ENCODE measurements at regions not wholly inside any gene's neighbourhood (a gene's known extent, or its start where the extent isn't known, plus 50 kb on each side); places are given as distances from the start of the nearest gene placed in this dataset.
A peak's percentile ranks its signal among the peaks of the same experiment; 100 is the strongest.

DNA sequence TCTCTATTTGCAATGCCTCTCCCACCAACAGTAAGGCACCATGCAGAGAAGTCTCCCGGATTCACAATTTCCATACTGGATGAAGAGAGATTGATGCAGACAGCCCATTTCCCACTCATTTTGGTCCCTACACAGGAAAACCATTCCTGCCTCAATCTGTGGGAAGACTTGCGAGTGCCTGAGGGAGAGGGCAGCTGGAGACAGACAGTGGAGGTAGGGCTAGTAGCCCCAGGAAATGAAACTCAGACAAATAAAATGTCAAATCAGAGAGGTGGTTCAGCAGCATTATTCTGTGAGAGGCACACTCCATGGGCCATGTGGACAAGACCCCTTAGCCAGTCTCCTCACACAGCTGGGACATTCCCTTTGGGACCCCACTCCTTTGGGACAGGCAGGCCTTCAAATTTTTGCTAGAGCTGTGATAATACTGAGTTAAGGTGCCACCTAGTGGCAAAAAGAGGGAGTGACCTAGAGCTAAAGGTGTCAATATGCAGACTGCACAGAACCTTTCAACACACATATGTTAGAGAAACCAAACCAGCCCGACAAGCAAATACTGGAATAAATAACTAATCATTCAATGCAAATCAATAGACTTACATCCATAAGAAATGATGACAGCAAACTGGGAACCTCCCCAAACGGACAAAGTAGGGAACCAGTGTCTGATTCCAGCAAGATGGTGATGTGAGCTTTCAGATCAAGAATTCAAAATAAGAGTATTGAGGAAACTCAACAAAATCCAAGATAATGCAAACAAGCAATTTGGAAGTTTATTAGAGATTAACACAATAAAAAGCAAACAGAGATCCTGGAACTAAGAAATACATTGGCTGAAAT is 1865.3 kb upstream of the AGA start:
- no peak for TF ChIP-seq EZH2 (IDR thresholded peaks at IDR 0.05; ENCODE audit: borderline replicate concordance, low read depth, low read length, severe bottlenecking)
- TF ChIP-seq, protein P1, sequence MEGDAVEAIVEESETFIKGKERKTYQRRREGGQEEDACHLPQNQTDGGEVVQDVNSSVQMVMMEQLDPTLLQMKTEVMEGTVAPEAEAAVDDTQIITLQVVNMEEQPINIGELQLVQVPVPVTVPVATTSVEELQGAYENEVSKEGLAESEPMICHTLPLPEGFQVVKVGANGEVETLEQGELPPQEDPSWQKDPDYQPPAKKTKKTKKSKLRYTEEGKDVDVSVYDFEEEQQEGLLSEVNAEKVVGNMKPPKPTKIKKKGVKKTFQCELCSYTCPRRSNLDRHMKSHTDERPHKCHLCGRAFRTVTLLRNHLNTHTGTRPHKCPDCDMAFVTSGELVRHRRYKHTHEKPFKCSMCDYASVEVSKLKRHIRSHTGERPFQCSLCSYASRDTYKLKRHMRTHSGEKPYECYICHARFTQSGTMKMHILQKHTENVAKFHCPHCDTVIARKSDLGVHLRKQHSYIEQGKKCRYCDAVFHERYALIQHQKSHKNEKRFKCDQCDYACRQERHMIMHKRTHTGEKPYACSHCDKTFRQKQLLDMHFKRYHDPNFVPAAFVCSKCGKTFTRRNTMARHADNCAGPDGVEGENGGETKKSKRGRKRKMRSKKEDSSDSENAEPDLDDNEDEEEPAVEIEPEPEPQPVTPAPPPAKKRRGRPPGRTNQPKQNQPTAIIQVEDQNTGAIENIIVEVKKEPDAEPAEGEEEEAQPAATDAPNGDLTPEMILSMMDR (IDR thresholded peaks at IDR 0.05; ENCODE audit: borderline replicate concordance, extremely low read depth, low read length, poor library complexity, severe bottlenecking), result peak; percentile 81
